Left lung (tissue), 4 donors: ENCODE measurements at regions not wholly inside any gene's neighbourhood (a gene's known extent, or its start where the extent isn't known, plus 50 kb on each side); places are given as distances from the start of the nearest gene placed in this dataset.

Source experiments
- ATAC-seq: fragments of 200-7000 bp; cut with Tn5 transposase; one replicate; pipeline ENCODE4 v1.9.1; 2020; ENCODE audit warnings: moderate library complexity
- DNase-seq, 4 donors: peaks; one replicate each; pipeline ENCODE4 v3.0.0-alpha.2; 2013 to 2020
- H3K27ac ChIP-seq, 2 donors: fragments of 200-600 bp; sonication (generic) in 1 of 2; one replicate each; pipeline versions ENCODE4 v1.5.0 to v1.8.0; 2020 to 2021
- H3K27me3 ChIP-seq, 2 donors: fragments of 200-600 bp; sonication (generic) in 1 of 2; one replicate each; pipeline versions ENCODE4 v1.5.0 to v1.8.0; 2020 to 2021
- H3K36me3 ChIP-seq, 2 donors: fragments of 200-600 bp; sonication (generic) in 1 of 2; one replicate each; pipeline versions ENCODE4 v1.5.0 to v1.8.0; 2020 to 2021
- H3K4me1 ChIP-seq, 2 donors: fragments of 200-600 bp; one replicate each; pipeline ENCODE4 v1.8.0; 2021
- H3K4me3 ChIP-seq, 2 donors: fragments of 200-600 bp; sonication (generic) in 1 of 2; one replicate each; pipeline versions ENCODE4 v1.5.0 to v1.8.0; 2020 to 2021; ENCODE audit warnings: mild to moderate bottlenecking in 1 of 2
- H3K9me3 ChIP-seq, 2 donors: fragments of 200-600 bp; sonication (generic) in 1 of 2; one replicate each; pipeline versions ENCODE4 v1.5.0 to v1.8.0; 2020 to 2021
- intact Hi-C, 2 donors: fragments of 100-400 bp; cut with DNase I; formaldehyde crosslinking; loops; one replicate each; pipeline versions ENCODE4 v1.11.2 to v1.14.2; 2022
- TF ChIP-seq, protein P1 (sequence below), 2 donors: fragments of 200-600 bp; sonication (generic) in 1 of 2; IDR thresholded peaks; one replicate each; pipeline versions ENCODE4 v1.5.0 to v1.8.0; 2021; ENCODE audit warnings: antibody characterized with exemption in 2 of 2
- donor health status: DM: no; HTN: yes; CAD: no.
- donor health status: DM: no; HTN: no; CAD: no.

DNA sequence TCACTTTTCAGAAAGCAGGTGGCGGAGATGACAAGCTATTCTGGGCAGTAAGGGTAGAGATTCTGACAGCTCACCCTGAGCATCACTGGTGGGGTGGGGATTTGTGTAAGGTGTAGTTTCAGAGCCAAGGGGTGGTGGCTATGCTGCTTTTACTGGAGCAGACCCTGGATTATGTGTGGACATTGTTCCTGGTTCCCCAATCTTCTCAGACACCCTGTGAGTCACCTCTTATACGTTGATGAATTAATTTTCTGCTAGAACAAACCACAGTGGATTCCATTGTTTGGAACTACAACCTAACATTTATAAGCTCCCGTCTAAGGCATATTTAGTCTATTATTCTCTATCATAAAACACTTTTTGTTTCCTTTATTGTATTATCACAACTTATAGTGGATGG lies 169.5 kb upstream of the COL8A1 start:
- Histone ChIP-seq H3K4me1 (no peaks in the 10 kb centered on the region), H3K27ac (no peak overlapping the region), H3K27me3 (no peaks in the 10 kb centered on the region), H3K36me3 (no peaks in the 10 kb centered on the region), H3K9me3 (no peaks in the 10 kb centered on the region), H3K4me3 (no peak overlapping the region)
- DNase-seq = no peak
- intact Hi-C loops = no loop called here
- TF ChIP-seq, protein P1, sequence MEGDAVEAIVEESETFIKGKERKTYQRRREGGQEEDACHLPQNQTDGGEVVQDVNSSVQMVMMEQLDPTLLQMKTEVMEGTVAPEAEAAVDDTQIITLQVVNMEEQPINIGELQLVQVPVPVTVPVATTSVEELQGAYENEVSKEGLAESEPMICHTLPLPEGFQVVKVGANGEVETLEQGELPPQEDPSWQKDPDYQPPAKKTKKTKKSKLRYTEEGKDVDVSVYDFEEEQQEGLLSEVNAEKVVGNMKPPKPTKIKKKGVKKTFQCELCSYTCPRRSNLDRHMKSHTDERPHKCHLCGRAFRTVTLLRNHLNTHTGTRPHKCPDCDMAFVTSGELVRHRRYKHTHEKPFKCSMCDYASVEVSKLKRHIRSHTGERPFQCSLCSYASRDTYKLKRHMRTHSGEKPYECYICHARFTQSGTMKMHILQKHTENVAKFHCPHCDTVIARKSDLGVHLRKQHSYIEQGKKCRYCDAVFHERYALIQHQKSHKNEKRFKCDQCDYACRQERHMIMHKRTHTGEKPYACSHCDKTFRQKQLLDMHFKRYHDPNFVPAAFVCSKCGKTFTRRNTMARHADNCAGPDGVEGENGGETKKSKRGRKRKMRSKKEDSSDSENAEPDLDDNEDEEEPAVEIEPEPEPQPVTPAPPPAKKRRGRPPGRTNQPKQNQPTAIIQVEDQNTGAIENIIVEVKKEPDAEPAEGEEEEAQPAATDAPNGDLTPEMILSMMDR (IDR thresholded peaks at IDR 0.05) = no peak
- no peak for ATAC-seq

DNA sequence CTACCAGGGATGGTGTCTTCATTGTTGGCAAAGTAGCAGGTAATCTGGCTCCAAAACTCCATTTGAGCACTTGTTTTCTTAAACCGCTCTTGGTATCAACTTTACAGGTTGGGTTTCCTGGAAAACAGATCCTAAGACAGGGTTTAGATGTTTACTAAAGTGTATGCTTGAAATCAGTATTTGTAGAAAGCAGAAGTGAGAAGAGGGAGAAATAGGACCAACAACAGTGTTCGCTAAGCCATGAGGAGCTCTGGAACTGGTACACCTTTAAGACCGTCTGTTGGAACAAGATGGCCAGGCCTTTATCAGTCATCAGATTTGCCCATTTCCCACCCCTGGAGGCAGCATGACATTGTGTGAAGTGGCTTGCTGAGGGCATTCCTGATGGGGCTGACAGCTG lies 171.0 kb upstream of the COL8A1 start:
- Histone ChIP-seq H3K27me3 (no peaks in the 10 kb centered on the region), H3K36me3 (no peaks in the 10 kb centered on the region), H3K4me3 (no peak overlapping the region), H3K9me3 (no peaks in the 10 kb centered on the region), H3K4me1 (no peaks in the 10 kb centered on the region), H3K27ac (no peak overlapping the region)
- DNase-seq (no peak), ATAC-seq (no peak)
- TF ChIP-seq, protein P1 (IDR thresholded peaks at IDR 0.05) = no peak
- intact Hi-C loops = no loop called here

DNA sequence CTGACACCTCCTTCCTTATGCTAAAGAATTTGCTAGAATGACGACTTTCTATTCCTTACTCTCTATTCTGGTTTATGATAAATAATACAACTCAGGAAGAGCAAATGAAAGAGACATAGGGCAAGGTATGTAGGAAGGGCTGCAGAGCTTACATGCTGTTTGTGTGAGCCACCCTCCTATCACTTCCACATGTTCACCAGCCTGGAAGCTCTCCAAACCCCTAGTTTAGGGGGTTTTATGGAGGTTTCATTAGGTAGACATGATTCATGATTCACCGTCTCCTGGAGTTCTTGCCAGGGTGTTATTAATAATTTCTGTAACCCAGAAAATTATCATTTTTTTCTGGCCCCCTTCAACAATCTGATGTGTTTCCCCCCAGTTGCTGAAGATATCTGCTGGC lies 172.1 kb upstream of the COL8A1 start:
- no peak overlapping the region for H3K4me3 ChIP-seq
- no peaks in the 10 kb centered on the region for H3K4me1 ChIP-seq
- DNase-seq = no peak
- no peaks in the 10 kb centered on the region for H3K27me3 ChIP-seq
- no peaks in the 10 kb centered on the region for H3K9me3 ChIP-seq
- TF ChIP-seq, protein P1 (IDR thresholded peaks at IDR 0.05) = no peak
- intact Hi-C loops = no loop called here
- no peak for ATAC-seq
- H3K36me3 ChIP-seq = no peaks in the 10 kb centered on the region
- no peak overlapping the region for H3K27ac ChIP-seq

DNA sequence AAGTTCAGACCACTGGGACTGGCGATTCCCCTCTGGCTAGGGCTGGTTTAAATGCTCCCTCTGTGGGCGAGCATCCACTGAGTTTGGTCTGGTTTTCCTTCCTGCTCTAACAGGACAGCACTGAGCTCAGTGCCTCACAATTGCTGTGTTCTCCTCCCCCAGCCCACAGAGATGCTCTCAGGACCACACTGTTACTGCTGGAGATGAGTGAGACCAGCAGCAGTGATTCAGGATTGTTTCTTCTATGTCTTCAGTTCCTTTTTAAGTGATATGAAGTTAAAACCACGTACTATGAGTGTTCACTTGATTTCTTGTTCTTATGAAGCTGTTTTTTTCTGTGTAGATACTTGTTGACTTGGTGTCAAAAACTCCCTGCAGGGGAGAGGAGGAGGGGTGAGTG lies 180.4 kb upstream of the COL8A1 start:
- ATAC-seq (no peak), DNase-seq (no peak)
- intact Hi-C loops = no loop called here
- Histone ChIP-seq H3K27me3 (no peaks in the 10 kb centered on the region), H3K27ac (no peak overlapping the region), H3K9me3 (peaks cover 0 to 3% of the 10 kb centered on the region in 2 donors), H3K4me3 (no peak overlapping the region), H3K36me3 (no peaks in the 10 kb centered on the region), H3K4me1 (no peaks in the 10 kb centered on the region)
- TF ChIP-seq, protein P1 (IDR thresholded peaks at IDR 0.05) = no peak

DNA sequence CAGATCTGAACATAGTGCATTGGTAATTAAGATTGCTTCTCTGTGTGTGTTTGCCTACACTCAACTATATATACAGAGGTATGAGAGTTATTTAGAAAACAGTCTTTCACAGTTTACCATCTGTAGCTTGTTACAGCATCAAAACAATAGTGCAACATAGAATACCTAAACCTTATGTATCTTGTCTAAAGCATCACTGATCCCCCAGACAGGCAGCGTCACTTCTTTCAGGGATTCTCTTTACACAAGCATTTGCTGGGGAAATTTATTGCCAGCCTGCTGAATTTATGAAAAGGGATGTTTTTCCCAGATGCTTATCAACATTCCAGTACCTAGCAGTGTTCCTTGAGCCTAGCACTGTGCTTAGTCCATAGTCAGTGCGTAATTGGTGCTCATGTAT lies 195.8 kb upstream of the COL8A1 start:
- Histone ChIP-seq H3K36me3 (no peaks in the 10 kb centered on the region), H3K27me3 (no peaks in the 10 kb centered on the region), H3K4me1 (no peaks in the 10 kb centered on the region), H3K27ac (no peak overlapping the region), H3K4me3 (no peak overlapping the region), H3K9me3 (no peaks in the 10 kb centered on the region)
- TF ChIP-seq, protein P1 (IDR thresholded peaks at IDR 0.05) = no peak
- ATAC-seq = no peak
- intact Hi-C loops = no loop called here
- no peak for DNase-seq
